WTC11 (cell line): ENCODE measurements at regions not wholly inside any gene's neighbourhood (a gene's known extent, or its start where the extent isn't known, plus 50 kb on each side); places are given as distances from the start of the nearest gene placed in this dataset.

ENCODE experiments used
- CREB1 ChIP-seq: sonication (generic); formaldehyde crosslinking; IDR thresholded peaks from 2 replicates; pipeline ENCODE4 v1.8.0; 2023; ENCODE audit warnings: mild to moderate bottlenecking, missing genetic modification reagents
- SP1 ChIP-seq: sonication (generic); formaldehyde crosslinking; conservative IDR thresholded peaks from 2 replicates; pipeline ENCODE4 v1.8.1; 2022; ENCODE audit warnings: missing genetic modification reagents
- TCF7 ChIP-seq: sonication (generic); formaldehyde crosslinking; IDR thresholded peaks from 2 replicates; pipeline ENCODE4 v1.8.0; 2022; ENCODE audit warnings: mild to moderate bottlenecking, low read depth, missing genetic modification reagents, moderate library complexity
- ZNF232 ChIP-seq: sonication (generic); formaldehyde crosslinking; IDR thresholded peaks from 2 replicates; pipeline ENCODE4 v1.8.0; 2022; ENCODE audit warnings: mild to moderate bottlenecking, missing genetic modification reagents
- TF ChIP-seq, protein P1 (sequence below): fragments of 200-600 bp; IDR thresholded peaks from 2 replicates; pipeline ENCODE4 v1.8.0; 2022; ENCODE audit warnings: antibody characterized with exemption
- TF ChIP-seq, protein P2 (sequence below): sonication (generic); formaldehyde crosslinking; IDR thresholded peaks from 2 replicates; pipeline ENCODE4 v1.8.0; 2022; ENCODE audit warnings: mild to moderate bottlenecking, missing genetic modification reagents
- TF ChIP-seq, protein P3 (sequence below): sonication (generic); formaldehyde crosslinking; IDR thresholded peaks from 2 replicates; pipeline ENCODE4 v1.8.1; 2022; ENCODE audit warnings: low read depth, mild to moderate bottlenecking, moderate library complexity, missing genetic modification reagents, borderline replicate concordance
- TF ChIP-seq, protein P4 (sequence below): sonication (generic); formaldehyde crosslinking; IDR thresholded peaks from 2 replicates; pipeline ENCODE4 v1.8.1; 2023; ENCODE audit warnings: mild to moderate bottlenecking, missing genetic modification reagents
- TF ChIP-seq, protein P5 (sequence below): sonication (generic); formaldehyde crosslinking; IDR thresholded peaks from 2 replicates; pipeline ENCODE4 v1.8.0; 2022; ENCODE audit warnings: missing genetic modification reagents

DNA sequence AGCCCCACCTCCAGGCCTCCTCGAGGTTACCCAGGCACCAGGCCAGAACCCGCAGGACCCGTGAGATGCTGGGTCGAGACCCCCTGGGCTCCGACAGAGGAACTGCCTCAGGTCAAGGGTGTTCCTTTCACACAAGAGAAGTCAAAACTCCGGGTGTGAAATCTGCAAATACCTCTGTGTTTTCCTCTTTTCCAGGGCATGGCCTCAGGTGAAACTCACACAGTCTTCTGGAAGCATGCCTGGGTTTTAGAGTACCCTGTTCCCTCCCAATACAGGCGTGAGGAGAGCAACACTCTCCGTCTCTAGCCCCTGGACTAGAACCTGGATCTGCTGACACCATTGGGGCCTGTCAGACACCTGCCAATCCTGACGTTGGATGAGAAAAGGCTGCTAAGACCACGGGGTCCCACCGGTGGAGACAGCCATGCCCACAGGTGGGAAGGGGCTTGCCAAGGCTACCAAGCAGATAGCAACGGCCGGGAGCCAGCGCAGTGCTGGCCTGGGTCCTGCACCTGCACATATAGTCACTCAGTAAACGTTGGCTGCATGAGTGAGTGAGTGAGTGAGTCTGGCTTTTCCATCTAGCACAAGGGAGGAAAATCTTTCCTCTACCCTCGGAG lies 182.0 kb upstream of the PPP1R26 start:
- TF ChIP-seq, protein P1, sequence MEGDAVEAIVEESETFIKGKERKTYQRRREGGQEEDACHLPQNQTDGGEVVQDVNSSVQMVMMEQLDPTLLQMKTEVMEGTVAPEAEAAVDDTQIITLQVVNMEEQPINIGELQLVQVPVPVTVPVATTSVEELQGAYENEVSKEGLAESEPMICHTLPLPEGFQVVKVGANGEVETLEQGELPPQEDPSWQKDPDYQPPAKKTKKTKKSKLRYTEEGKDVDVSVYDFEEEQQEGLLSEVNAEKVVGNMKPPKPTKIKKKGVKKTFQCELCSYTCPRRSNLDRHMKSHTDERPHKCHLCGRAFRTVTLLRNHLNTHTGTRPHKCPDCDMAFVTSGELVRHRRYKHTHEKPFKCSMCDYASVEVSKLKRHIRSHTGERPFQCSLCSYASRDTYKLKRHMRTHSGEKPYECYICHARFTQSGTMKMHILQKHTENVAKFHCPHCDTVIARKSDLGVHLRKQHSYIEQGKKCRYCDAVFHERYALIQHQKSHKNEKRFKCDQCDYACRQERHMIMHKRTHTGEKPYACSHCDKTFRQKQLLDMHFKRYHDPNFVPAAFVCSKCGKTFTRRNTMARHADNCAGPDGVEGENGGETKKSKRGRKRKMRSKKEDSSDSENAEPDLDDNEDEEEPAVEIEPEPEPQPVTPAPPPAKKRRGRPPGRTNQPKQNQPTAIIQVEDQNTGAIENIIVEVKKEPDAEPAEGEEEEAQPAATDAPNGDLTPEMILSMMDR, result no peak
- TF ChIP-seq, protein P2, sequence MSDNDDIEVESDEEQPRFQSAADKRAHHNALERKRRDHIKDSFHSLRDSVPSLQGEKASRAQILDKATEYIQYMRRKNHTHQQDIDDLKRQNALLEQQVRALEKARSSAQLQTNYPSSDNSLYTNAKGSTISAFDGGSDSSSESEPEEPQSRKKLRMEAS (CRISPR knock-in tag), result no peak
- TF ChIP-seq, protein P3, sequence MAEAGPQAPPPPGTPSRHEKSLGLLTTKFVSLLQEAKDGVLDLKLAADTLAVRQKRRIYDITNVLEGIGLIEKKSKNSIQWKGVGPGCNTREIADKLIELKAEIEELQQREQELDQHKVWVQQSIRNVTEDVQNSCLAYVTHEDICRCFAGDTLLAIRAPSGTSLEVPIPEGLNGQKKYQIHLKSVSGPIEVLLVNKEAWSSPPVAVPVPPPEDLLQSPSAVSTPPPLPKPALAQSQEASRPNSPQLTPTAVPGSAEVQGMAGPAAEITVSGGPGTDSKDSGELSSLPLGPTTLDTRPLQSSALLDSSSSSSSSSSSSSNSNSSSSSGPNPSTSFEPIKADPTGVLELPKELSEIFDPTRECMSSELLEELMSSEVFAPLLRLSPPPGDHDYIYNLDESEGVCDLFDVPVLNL (CRISPR knock-in tag), result no peak
- TF ChIP-seq SP1 (CRISPR knock-in tag), result no peak
- TF ChIP-seq, protein P4, sequence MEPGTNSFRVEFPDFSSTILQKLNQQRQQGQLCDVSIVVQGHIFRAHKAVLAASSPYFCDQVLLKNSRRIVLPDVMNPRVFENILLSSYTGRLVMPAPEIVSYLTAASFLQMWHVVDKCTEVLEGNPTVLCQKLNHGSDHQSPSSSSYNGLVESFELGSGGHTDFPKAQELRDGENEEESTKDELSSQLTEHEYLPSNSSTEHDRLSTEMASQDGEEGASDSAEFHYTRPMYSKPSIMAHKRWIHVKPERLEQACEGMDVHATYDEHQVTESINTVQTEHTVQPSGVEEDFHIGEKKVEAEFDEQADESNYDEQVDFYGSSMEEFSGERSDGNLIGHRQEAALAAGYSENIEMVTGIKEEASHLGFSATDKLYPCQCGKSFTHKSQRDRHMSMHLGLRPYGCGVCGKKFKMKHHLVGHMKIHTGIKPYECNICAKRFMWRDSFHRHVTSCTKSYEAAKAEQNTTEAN (CRISPR knock-in tag), result no peak
- TF ChIP-seq, protein P5, sequence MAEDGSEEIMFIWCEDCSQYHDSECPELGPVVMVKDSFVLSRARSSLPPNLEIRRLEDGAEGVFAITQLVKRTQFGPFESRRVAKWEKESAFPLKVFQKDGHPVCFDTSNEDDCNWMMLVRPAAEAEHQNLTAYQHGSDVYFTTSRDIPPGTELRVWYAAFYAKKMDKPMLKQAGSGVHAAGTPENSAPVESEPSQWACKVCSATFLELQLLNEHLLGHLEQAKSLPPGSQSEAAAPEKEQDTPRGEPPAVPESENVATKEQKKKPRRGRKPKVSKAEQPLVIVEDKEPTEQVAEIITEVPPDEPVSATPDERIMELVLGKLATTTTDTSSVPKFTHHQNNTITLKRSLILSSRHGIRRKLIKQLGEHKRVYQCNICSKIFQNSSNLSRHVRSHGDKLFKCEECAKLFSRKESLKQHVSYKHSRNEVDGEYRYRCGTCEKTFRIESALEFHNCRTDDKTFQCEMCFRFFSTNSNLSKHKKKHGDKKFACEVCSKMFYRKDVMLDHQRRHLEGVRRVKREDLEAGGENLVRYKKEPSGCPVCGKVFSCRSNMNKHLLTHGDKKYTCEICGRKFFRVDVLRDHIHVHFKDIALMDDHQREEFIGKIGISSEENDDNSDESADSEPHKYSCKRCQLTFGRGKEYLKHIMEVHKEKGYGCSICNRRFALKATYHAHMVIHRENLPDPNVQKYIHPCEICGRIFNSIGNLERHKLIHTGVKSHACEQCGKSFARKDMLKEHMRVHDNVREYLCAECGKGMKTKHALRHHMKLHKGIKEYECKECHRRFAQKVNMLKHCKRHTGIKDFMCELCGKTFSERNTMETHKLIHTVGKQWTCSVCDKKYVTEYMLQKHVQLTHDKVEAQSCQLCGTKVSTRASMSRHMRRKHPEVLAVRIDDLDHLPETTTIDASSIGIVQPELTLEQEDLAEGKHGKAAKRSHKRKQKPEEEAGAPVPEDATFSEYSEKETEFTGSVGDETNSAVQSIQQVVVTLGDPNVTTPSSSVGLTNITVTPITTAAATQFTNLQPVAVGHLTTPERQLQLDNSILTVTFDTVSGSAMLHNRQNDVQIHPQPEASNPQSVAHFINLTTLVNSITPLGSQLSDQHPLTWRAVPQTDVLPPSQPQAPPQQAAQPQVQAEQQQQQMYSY (CRISPR knock-in tag), result no peak
- no peak for TF ChIP-seq TCF7
- TF ChIP-seq ZNF232 (CRISPR knock-in tag), result no peak
- no peak for TF ChIP-seq CREB1 (CRISPR knock-in tag)
